HG03354 (cell line): ENCODE measurements at regions not wholly inside any gene's neighbourhood (a gene's known extent, or its start where the extent isn't known, plus 50 kb on each side); places are given as distances from the start of the nearest gene placed in this dataset.

Experiments used
- ATAC-seq: cut with Tn5 transposase; IDR thresholded peaks from one replicate; pipeline ENCODE4 v1.9.1; 2021; ENCODE audit warnings: mild to moderate bottlenecking; ENCODE audit not compliant: unreplicated experiment, poor library complexity, severe bottlenecking

GRCh38 chr17:69872675-69873262 is 202.3 kb upstream of the KCNJ16 start:
- no peak for ATAC-seq

- no peak for ATAC-seq
These were observed 200.8 kb upstream of the KCNJ16 start for GRCh38 chr17:69874175-69874670.

GRCh38 chr17:69876757-69877156 is 198.3 kb upstream of the KCNJ16 start:
- ATAC-seq = no peak

- ATAC-seq = no peak
These were observed 196.4 kb upstream of the KCNJ16 start for GRCh38 chr17:69878661-69879060.

- ATAC-seq = no peak
These were observed 195.4 kb upstream of the KCNJ16 start for GRCh38 chr17:69879576-69879975.

GRCh38 chr17:69880591-69881112 is 194.4 kb upstream of the KCNJ16 start:
- no peak for ATAC-seq

GRCh38 chr17:69882281-69882680 is 192.7 kb upstream of the KCNJ16 start:
- no peak for ATAC-seq

GRCh38 chr17:69883120-69883519 is 191.9 kb upstream of the KCNJ16 start:
- no peak for ATAC-seq

- no peak for ATAC-seq
These were observed 190.7 kb upstream of the KCNJ16 start for GRCh38 chr17:69884356-69884755.

GRCh38 chr17:69884846-69885245 is 190.2 kb upstream of the KCNJ16 start:
- no peak for ATAC-seq

- ATAC-seq = no peak
These were observed 176.4 kb upstream of the KCNJ16 start for GRCh38 chr17:69898601-69899000.

- ATAC-seq = no peak
These were observed 174.9 kb upstream of the KCNJ16 start for GRCh38 chr17:69900101-69900500.

GRCh38 chr17:69900829-69901228 is 174.2 kb upstream of the KCNJ16 start:
- ATAC-seq = no peak

GRCh38 chr17:69906306-69906705 is 168.7 kb upstream of the KCNJ16 start:
- ATAC-seq = no peak

- ATAC-seq = no peak
These were observed 167.7 kb upstream of the KCNJ16 start for GRCh38 chr17:69907132-69907847.

GRCh38 chr17:69908626-69909368 is 166.2 kb upstream of the KCNJ16 start:
- no peak for ATAC-seq

- no peak for ATAC-seq
These were observed 165.6 kb upstream of the KCNJ16 start for GRCh38 chr17:69909389-69909788.

GRCh38 chr17:69912805-69913204 is 162.2 kb upstream of the KCNJ16 start:
- ATAC-seq = no peak

- no peak for ATAC-seq
These were observed 161.8 kb upstream of the KCNJ16 start for GRCh38 chr17:69913216-69913615.

- no peak for ATAC-seq
These were observed 161.4 kb upstream of the KCNJ16 start for GRCh38 chr17:69913616-69914015.

GRCh38 chr17:69914520-69914919 is 160.5 kb upstream of the KCNJ16 start:
- ATAC-seq = no peak
